Gastroesophageal sphincter (tissue), 3 donors: ENCODE measurements at regions not wholly inside any gene's neighbourhood (a gene's known extent, or its start where the extent isn't known, plus 50 kb on each side); places are given as distances from the start of the nearest gene placed in this dataset.

ENCODE experiments used
- CTCF ChIP-seq, 4 experiments: fragments of 200-600 bp in 2 of 4; fragments of 450-650 bp in 2 of 4; sonication (generic) in 1 of 4; IDR thresholded peaks; one replicate each; pipeline ENCODE4 v1.5.1; 2017 to 2019; ENCODE audit warnings: antibody characterized with exemption in 4 of 4, mild to moderate bottlenecking in 2 of 4, moderate library complexity in 2 of 4
- EP300 ChIP-seq: sonication (generic); formaldehyde crosslinking; IDR thresholded peaks from one replicate; pipeline ENCODE4 v1.6.1; 2017; ENCODE audit warnings: antibody characterized with exemption, mild to moderate bottlenecking

DNA sequence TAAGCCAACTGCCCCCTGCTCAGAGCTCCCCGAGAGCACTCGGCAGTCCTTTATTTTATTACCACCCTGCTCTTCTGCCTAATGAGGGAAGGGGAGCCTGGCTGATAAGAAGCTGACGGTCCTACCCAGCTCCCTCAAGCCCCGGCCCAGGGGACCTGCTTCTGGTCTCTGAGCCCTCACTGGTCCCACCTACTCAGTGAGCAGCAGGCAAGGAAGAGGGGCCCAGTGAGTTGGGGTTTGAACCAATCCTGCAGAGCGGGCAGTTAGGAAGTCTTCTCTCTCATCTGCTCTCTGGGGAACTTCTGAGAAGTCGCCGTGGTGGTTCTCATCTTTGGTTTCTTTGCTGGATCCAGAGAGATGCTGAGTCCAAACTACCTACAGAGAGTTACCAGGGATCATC, 218.9 kb downstream of the NDUFA10 start:
- TF ChIP-seq CTCF (IDR thresholded peaks at IDR 0.05): no peak
- no peak for TF ChIP-seq EP300
